Activated CD4-positive, alpha-beta T cell treated with anti-CD3 and anti-CD28 coated beads, Interleukin-10, Interleukin-2, amounts not matched to agents 100 ng/mL and 50 ng/mL, durations not matched to agents 16 hours and 8 hours (primary cell): ENCODE measurements at regions not wholly inside any gene's neighbourhood (a gene's known extent, or its start where the extent isn't known, plus 50 kb on each side); places are given as distances from the start of the nearest gene placed in this dataset.
A peak's percentile ranks its signal among the peaks of the same experiment; 100 is the strongest.
"Not testable (repeated sequence)": the region's sequence is repeated elsewhere in the genome, so short reads cannot be mapped to it uniquely, and the experiment has no call there.

Experiments used
- DNase-seq: peaks from one replicate; pipeline ENCODE4 v3.0.0-alpha.2; 2020

GRCh38 chr5:20759459-20759858 lies 771.5 kb upstream of the CDH18 start:
- not testable (repeated sequence) for DNase-seq

- DNase-seq = not testable (repeated sequence)
These were observed 764.2 kb upstream of the CDH18 start for GRCh38 chr5:20752179-20752578.

GRCh38 chr5:20735715-20736114 lies 747.7 kb upstream of the CDH18 start:
- DNase-seq = not testable (repeated sequence)

- DNase-seq = not testable (repeated sequence)
These were observed 744.2 kb upstream of the CDH18 start for GRCh38 chr5:20732223-20732622.

GRCh38 chr5:20721286-20721685 lies 733.3 kb upstream of the CDH18 start:
- not testable (repeated sequence) for DNase-seq

- not testable (repeated sequence) for DNase-seq
These were observed 723.6 kb upstream of the CDH18 start for GRCh38 chr5:20711520-20712155.

- DNase-seq = not testable (repeated sequence)
These were observed 719.6 kb upstream of the CDH18 start for GRCh38 chr5:20707634-20708033.

GRCh38 chr5:20694121-20694520 lies 706.1 kb upstream of the CDH18 start:
- DNase-seq = no peak

- DNase-seq = no peak
These were observed 704.9 kb upstream of the CDH18 start for GRCh38 chr5:20692913-20693312.

- no peak for DNase-seq
These were observed 695.4 kb upstream of the CDH18 start for GRCh38 chr5:20683241-20683940.

- no peak for DNase-seq
These were observed 692.8 kb upstream of the CDH18 start for GRCh38 chr5:20680718-20681302.

GRCh38 chr5:20678814-20679298 lies 690.9 kb upstream of the CDH18 start:
- peak; percentile 40 for DNase-seq

GRCh38 chr5:20678386-20678785 lies 690.4 kb upstream of the CDH18 start:
- peak; percentile 4 for DNase-seq

GRCh38 chr5:20660588-20660987 lies 672.6 kb upstream of the CDH18 start:
- no peak for DNase-seq

GRCh38 chr5:20656262-20656661 lies 668.3 kb upstream of the CDH18 start:
- no peak for DNase-seq

- no peak for DNase-seq
These were observed 667.2 kb upstream of the CDH18 start for GRCh38 chr5:20655211-20655610.

- no peak for DNase-seq
These were observed 666.7 kb upstream of the CDH18 start for GRCh38 chr5:20654746-20655145.

- DNase-seq = no peak
These were observed 666.0 kb upstream of the CDH18 start for GRCh38 chr5:20654033-20654432.

GRCh38 chr5:20649966-20650365 lies 662.0 kb upstream of the CDH18 start:
- DNase-seq = no peak

GRCh38 chr5:20648981-20649380 lies 661.0 kb upstream of the CDH18 start:
- no peak for DNase-seq

- no peak for DNase-seq
These were observed 648.7 kb upstream of the CDH18 start for GRCh38 chr5:20636686-20637085.

- no peak for DNase-seq
These were observed 631.6 kb upstream of the CDH18 start for GRCh38 chr5:20619591-20619990.

- DNase-seq = no peak
These were observed 630.3 kb upstream of the CDH18 start for GRCh38 chr5:20618340-20618739.

GRCh38 chr5:20617841-20618240 lies 629.8 kb upstream of the CDH18 start:
- no peak for DNase-seq
